Calu3 (cell line): ENCODE measurements at regions not wholly inside any gene's neighbourhood (a gene's known extent, or its start where the extent isn't known, plus 50 kb on each side); places are given as distances from the start of the nearest gene placed in this dataset.

Experiments used
- BruUV-seq: library from RNA; stranded (reverse); fragments of 400-500 nt; replicated peaks from 2 replicates; lab custom pipeline; 2021; lab: Mats Ljungman, UMichigan
- CTCF ChIA-PET: fragments of 300-600 bp; sonication (Branson Sonifier 250); formaldehyde crosslinking; loops from one replicate; lab custom pipeline; 2022; ENCODE audit warnings: antibody characterized with exemption; lab: Charles Lee
- DNase-seq: peaks from one replicate; pipeline ENCODE4 v3.0.0; 2022
- H3K27ac Mint-ChIP-seq: one replicate; pipeline ENCODE4 v1.8.0; 2022; ENCODE audit warnings: mixed read lengths; ENCODE audit not compliant: unreplicated experiment
- H3K27me3 Mint-ChIP-seq: one replicate; pipeline ENCODE4 v1.8.0; 2022; ENCODE audit warnings: mixed read lengths; ENCODE audit not compliant: unreplicated experiment
- H3K36me3 Mint-ChIP-seq: one replicate; pipeline ENCODE4 v1.8.0; 2022; ENCODE audit warnings: mild to moderate bottlenecking, moderate library complexity, mixed read lengths; ENCODE audit not compliant: insufficient read depth, unreplicated experiment
- H3K4me1 Mint-ChIP-seq: one replicate; pipeline ENCODE4 v1.8.0; 2022; ENCODE audit warnings: mild to moderate bottlenecking, low read depth, mixed read lengths; ENCODE audit not compliant: unreplicated experiment
- H3K4me3 Mint-ChIP-seq: one replicate; pipeline ENCODE4 v1.8.0; 2022; ENCODE audit warnings: mild to moderate bottlenecking, low read depth, moderate library complexity, mixed read lengths; ENCODE audit not compliant: unreplicated experiment
- H3K9me3 Mint-ChIP-seq: one replicate; pipeline ENCODE4 v1.8.0; 2022; ENCODE audit warnings: low read depth, mixed read lengths; ENCODE audit not compliant: unreplicated experiment
- CTCF ChIP-seq: fragments of 200-600 bp; IDR thresholded peaks from one replicate; pipeline ENCODE4 v1.8.0; 2022; ENCODE audit warnings: antibody characterized with exemption; ENCODE audit not compliant: unreplicated experiment
- intact Hi-C: fragments of 100-400 bp; cut with micrococcal nuclease; formaldehyde crosslinking; loops from one replicate; pipeline ENCODE4 v1.10.0; 2022; ENCODE audit not compliant: unreplicated experiment

GRCh38 chr9:1775230-1775629, 239.9 kb upstream of the SMARCA2 start:
- Mint-ChIP-seq H3K36me3 (no peaks in the 10 kb centered on the region), H3K27ac (no peak overlapping the region), H3K9me3 (peaks cover 2% of the 10 kb centered on the region), H3K4me3 (no peak overlapping the region), H3K27me3 (no peaks in the 10 kb centered on the region), H3K4me1 (no peaks in the 10 kb centered on the region)
- no peak for DNase-seq
- no TSS peak for BruUV-seq
- no peak for TF ChIP-seq CTCF
- intact Hi-C loops, result no loop called here
- CTCF ChIA-PET, result no interaction called here

GRCh38 chr9:1776668-1777067, 238.5 kb upstream of the SMARCA2 start:
- Mint-ChIP-seq H3K27me3 (no peaks in the 10 kb centered on the region), H3K9me3 (peaks cover 7% of the 10 kb centered on the region), H3K4me1 (no peaks in the 10 kb centered on the region), H3K36me3 (no peaks in the 10 kb centered on the region), H3K27ac (no peak overlapping the region), H3K4me3 (no peak overlapping the region)
- CTCF ChIA-PET, result no interaction called here
- no TSS peak for BruUV-seq
- no peak for DNase-seq
- no peak for TF ChIP-seq CTCF
- intact Hi-C loops, result no loop called here

GRCh38 chr9:1791191-1791590, 224.0 kb upstream of the SMARCA2 start:
- DNase-seq, result no peak
- Mint-ChIP-seq H3K36me3 (no peaks in the 10 kb centered on the region), H3K4me1 (no peaks in the 10 kb centered on the region), H3K9me3 (peaks cover 11% of the 10 kb centered on the region), H3K27ac (no peak overlapping the region), H3K27me3 (no peaks in the 10 kb centered on the region), H3K4me3 (no peak overlapping the region)
- no peak for TF ChIP-seq CTCF
- intact Hi-C loops, result no loop called here
- CTCF ChIA-PET, result no interaction called here
- no TSS peak for BruUV-seq

GRCh38 chr9:1794547-1795270, 220.4 kb upstream of the SMARCA2 start:
- Mint-ChIP-seq H3K36me3 (no peaks in the 10 kb centered on the region), H3K4me3 (no peak overlapping the region), H3K27ac (no peak overlapping the region), H3K4me1 (no peaks in the 10 kb centered on the region), H3K9me3 (peaks cover 13% of the 10 kb centered on the region), H3K27me3 (no peaks in the 10 kb centered on the region)
- intact Hi-C loops, result no loop called here
- BruUV-seq, result no TSS peak
- TF ChIP-seq CTCF, result no peak
- CTCF ChIA-PET, result no interaction called here
- DNase-seq, result no peak
